ENCODE measurements at regions not wholly inside any gene's neighbourhood (a gene's known extent, or its start where the extent isn't known, plus 50 kb on each side); places are given as distances from the start of the nearest gene placed in this dataset.
A peak's percentile ranks its signal among the peaks of the same experiment; 100 is the strongest.

GRCh38 chr13:106143392-106143791 is 392.1 kb downstream of the EFNB2 start:
- no peak overlapping the region for H3K4me3 ChIP-seq (ENCODE audit: low read depth, low read length)
- TF ChIP-seq CTCF (IDR thresholded peaks at IDR 0.05; ENCODE audit: low read depth, low read length): no peak
- DNase-seq (ENCODE audit: low read depth, low spot score): peak; percentile 39
- in situ Hi-C loops (cut with HindIII; ENCODE audit: low sequenced_read_pairs): no loop called here

GRCh38 chr13:106140476-106140875 is 395.0 kb downstream of the EFNB2 start:
- H3K4me3 ChIP-seq (ENCODE audit: low read depth, low read length): no peak overlapping the region
- in situ Hi-C loops (cut with HindIII; ENCODE audit: low sequenced_read_pairs): no loop called here
- DNase-seq (ENCODE audit: low read depth, low spot score): no peak
- no peak for TF ChIP-seq CTCF (IDR thresholded peaks at IDR 0.05; ENCODE audit: low read depth, low read length)

- no peak for DNase-seq (ENCODE audit: low read depth, low spot score)
- no peak for TF ChIP-seq CTCF (IDR thresholded peaks at IDR 0.05; ENCODE audit: low read depth, low read length)
- in situ Hi-C loops (cut with HindIII; ENCODE audit: low sequenced_read_pairs): no loop called here
- no peak overlapping the region for H3K4me3 ChIP-seq (ENCODE audit: low read depth, low read length)
Observed at GRCh38 chr13:106139942-106140341, 395.5 kb downstream of the EFNB2 start.

GRCh38 chr13:106139377-106139776 is 396.1 kb downstream of the EFNB2 start:
- H3K4me3 ChIP-seq (ENCODE audit: low read depth, low read length): no peak overlapping the region
- DNase-seq (ENCODE audit: low read depth, low spot score): no peak
- in situ Hi-C loops (cut with HindIII; ENCODE audit: low sequenced_read_pairs): no loop called here
- TF ChIP-seq CTCF (IDR thresholded peaks at IDR 0.05; ENCODE audit: low read depth, low read length): no peak

GRCh38 chr13:106138620-106139019 is 396.8 kb downstream of the EFNB2 start:
- H3K4me3 ChIP-seq (ENCODE audit: low read depth, low read length): no peak overlapping the region
- in situ Hi-C loops (cut with HindIII; ENCODE audit: low sequenced_read_pairs): no loop called here
- no peak for TF ChIP-seq CTCF (IDR thresholded peaks at IDR 0.05; ENCODE audit: low read depth, low read length)
- DNase-seq (ENCODE audit: low read depth, low spot score): no peak

GRCh38 chr13:106133025-106133424 is 402.4 kb downstream of the EFNB2 start:
- peak; percentile 82 for DNase-seq (ENCODE audit: low read depth, low spot score)
- in situ Hi-C loops (cut with HindIII; ENCODE audit: low sequenced_read_pairs): no loop called here
- H3K4me3 ChIP-seq (ENCODE audit: low read depth, low read length): no peak overlapping the region
- TF ChIP-seq CTCF (IDR thresholded peaks at IDR 0.05; ENCODE audit: low read depth, low read length): no peak

GRCh38 chr13:106132216-106132615 is 403.2 kb downstream of the EFNB2 start:
- TF ChIP-seq CTCF (IDR thresholded peaks at IDR 0.05; ENCODE audit: low read depth, low read length): no peak
- no peak for DNase-seq (ENCODE audit: low read depth, low spot score)
- H3K4me3 ChIP-seq (ENCODE audit: low read depth, low read length): no peak overlapping the region
- in situ Hi-C loops (cut with HindIII; ENCODE audit: low sequenced_read_pairs): no loop called here

Measured in astrocyte of the spinal cord (primary cell).